HG03025 (cell line): ENCODE measurements at regions not wholly inside any gene's neighbourhood (a gene's known extent, or its start where the extent isn't known, plus 50 kb on each side); places are given as distances from the start of the nearest gene placed in this dataset.

Source experiments
- ATAC-seq: cut with Tn5 transposase; IDR thresholded peaks from one replicate; pipeline ENCODE4 v1.9.1; 2021; ENCODE audit warnings: mild to moderate bottlenecking, moderate library complexity; ENCODE audit not compliant: unreplicated experiment, low FRiP score

GRCh38 chr12:88411689-88412088 lies 168.6 kb downstream of the KITLG start:
- ATAC-seq = no peak

GRCh38 chr12:88413646-88414045 lies 166.6 kb downstream of the KITLG start:
- ATAC-seq = no peak

- ATAC-seq = no peak
Observed at GRCh38 chr12:88416155-88416554, 164.1 kb downstream of the KITLG start.

- ATAC-seq = no peak
Observed at GRCh38 chr12:88416786-88417185, 163.5 kb downstream of the KITLG start.

GRCh38 chr12:88417531-88417930 lies 162.7 kb downstream of the KITLG start:
- ATAC-seq = no peak

- ATAC-seq = no peak
Observed at GRCh38 chr12:88418856-88419497, 161.3 kb downstream of the KITLG start.

- ATAC-seq = no peak
Observed at GRCh38 chr12:88419794-88420193, 160.5 kb downstream of the KITLG start.

- no peak for ATAC-seq
Observed at GRCh38 chr12:88420457-88420856, 159.8 kb downstream of the KITLG start.

- ATAC-seq = no peak
Observed at GRCh38 chr12:88424791-88425730, 155.2 kb downstream of the KITLG start.

- no peak for ATAC-seq
Observed at GRCh38 chr12:88428350-88428749, 151.9 kb downstream of the KITLG start.

GRCh38 chr12:88431246-88431645 lies 149.0 kb downstream of the KITLG start:
- no peak for ATAC-seq

- no peak for ATAC-seq
Observed at GRCh38 chr12:88432531-88433490, 147.5 kb downstream of the KITLG start.

- peak; percentile 82 for ATAC-seq
Observed at GRCh38 chr12:88433997-88434703, 146.1 kb downstream of the KITLG start.

- no peak for ATAC-seq
Observed at GRCh38 chr12:88435334-88436076, 144.8 kb downstream of the KITLG start.

GRCh38 chr12:88437226-88437625 lies 143.0 kb downstream of the KITLG start:
- no peak for ATAC-seq
